ENCODE measurements at regions not wholly inside any gene's neighbourhood (a gene's known extent, or its start where the extent isn't known, plus 50 kb on each side); places are given as distances from the start of the nearest gene placed in this dataset.

DNA sequence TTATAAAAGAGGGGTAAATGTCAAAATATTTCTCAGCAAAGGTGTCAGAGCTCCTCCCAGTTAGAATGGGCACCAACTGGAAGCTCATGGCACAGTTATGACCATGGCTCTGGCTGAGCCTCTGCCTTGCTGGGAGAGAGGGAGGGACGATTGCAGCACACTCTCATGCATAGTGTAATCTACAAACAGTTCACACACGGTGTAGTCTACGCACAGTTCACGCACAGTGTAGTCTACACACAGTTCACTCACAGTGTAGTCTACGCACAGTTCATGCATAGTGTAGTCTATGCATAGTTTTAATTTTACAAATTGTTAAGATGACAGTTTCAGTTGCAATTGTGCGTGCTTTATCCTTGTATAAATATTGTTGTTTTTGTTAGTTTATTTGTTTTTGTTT is 1474.6 kb upstream of the TMEM132C start:
- no TSS peak for BruUV-seq (replicated peaks)
- Histone ChIP-seq H4K20me1 (replicated peaks; ENCODE audit: control insufficient read depth, extremely low read depth, insufficient read depth, low read length) (no peaks in the 10 kb centered on the region), H3K4me1 (ENCODE audit: control insufficient read depth, extremely low read depth, insufficient read depth, low read length) (no peaks in the 10 kb centered on the region), H3K27ac (ENCODE audit: insufficient read depth, low read depth, low read length) (no peak overlapping the region), H2AFZ (ENCODE audit: low read depth, low read length) (no peak overlapping the region), H3K9me3 (replicated peaks; ENCODE audit: control insufficient read depth, insufficient read depth, low read length) (peaks cover 7% of the 10 kb centered on the region), H3K27me3 (ENCODE audit: control insufficient read depth in 2 of 2, insufficient read depth in 2 of 2, low read length in 2 of 2) (no peaks in the 10 kb centered on the region), H3K9ac (replicated peaks; ENCODE audit: extremely low read depth, insufficient read depth, low read length) (no peak overlapping the region), H3K4me3 (replicated peaks in 1 of 3; ENCODE audit: insufficient read depth in 1 of 3, low read depth in 1 of 3, low read length in 3 of 3) (no peak overlapping the region), H3K79me2 (ENCODE audit: control insufficient read depth, insufficient read depth, low read length) (no peaks in the 10 kb centered on the region), H3K4me2 (ENCODE audit: insufficient read depth, low read length) (no peak overlapping the region), H3K36me3 (ENCODE audit: control insufficient read depth in 2 of 2, extremely low read depth in 1 of 2, insufficient read depth in 2 of 2, low read length in 2 of 2) (no peaks in the 10 kb centered on the region), H3K9me1 (replicated peaks; ENCODE audit: control insufficient read depth, extremely low read depth, insufficient read depth, low read length) (no peaks in the 10 kb centered on the region)
- ChIA-PET POLR2A (no interaction called here), CTCF (no interaction called here)
- no peak for FAIRE-seq
- no peak for DNase-seq (ENCODE audit: low read depth, low spot score)
- no peak for TF ChIP-seq EZH2 (IDR thresholded peaks at IDR 0.05; ENCODE audit: borderline replicate concordance, low read depth, low read length, severe bottlenecking)
- TF ChIP-seq JUN (IDR thresholded peaks at IDR 0.05; ENCODE audit: borderline replicate concordance, insufficient read depth, insufficient read length, low read depth) = no peak
- no peak for TF ChIP-seq MAX (IDR thresholded peaks at IDR 0.05; ENCODE audit: insufficient read depth, insufficient read length)
- no peak for TF ChIP-seq POLR2AphosphoS5 (IDR thresholded peaks at IDR 0.05; ENCODE audit: insufficient read depth, low read depth, low read length)
- no peak for TF ChIP-seq FOS (IDR thresholded peaks at IDR 0.05; ENCODE audit: borderline replicate concordance, insufficient read depth, low read length)
- TF ChIP-seq CTCF (IDR thresholded peaks at IDR 0.05; ENCODE audit: extremely low read depth in 1 of 2, insufficient read depth in 1 of 2, low read depth in 1 of 2, low read length in 2 of 2) = no peak
- no peak for TF ChIP-seq MYC (IDR thresholded peaks at IDR 0.05; ENCODE audit: low read depth, low read length)
- dilution Hi-C loops (cut with MboI; ENCODE audit: extremely low pct_ligation_motif_present, low sequenced_read_pairs) = no loop called here
- intact Hi-C loops (cut with micrococcal nuclease) = no loop called here

All from endothelial cell of umbilical vein (primary cell).